Neural cell (in vitro differentiated cells): ENCODE measurements at regions not wholly inside any gene's neighbourhood (a gene's known extent, or its start where the extent isn't known, plus 50 kb on each side); places are given as distances from the start of the nearest gene placed in this dataset.

Experiments
- H2AFZ ChIP-seq: fragments of 200-600, 300-800 bp; sonication (generic), shearing (Covaris generic); 2 replicates; pipeline ENCODE4 v1.6.0; 2014; ENCODE audit warnings: low read depth, mild to moderate bottlenecking, antibody characterized with exemption, low read length, moderate library complexity
- H3F3A ChIP-seq: fragments of 200-600 bp; shearing (Covaris generic); 2 replicates; pipeline ENCODE4 v1.6.1; 2016; ENCODE audit warnings: mild to moderate bottlenecking, moderate library complexity, mixed read lengths, antibody characterized with exemption, low read length; ENCODE audit not compliant: insufficient read depth, poor library complexity, severe bottlenecking
- H3K27ac ChIP-seq: fragments of 200-600, 300-800 bp; sonication (generic), shearing (Covaris generic); 2 replicates; pipeline ENCODE4 v1.5.1; 2014; ENCODE audit warnings: mild to moderate bottlenecking, low read length, moderate library complexity
- H3K27me3 ChIP-seq: fragments of 300-800, 200-600 bp; sonication (generic), shearing (Covaris generic); 2 replicates; pipeline ENCODE4 v1.6.0; 2014; ENCODE audit warnings: mild to moderate bottlenecking, low read depth, low read length, moderate library complexity; ENCODE audit not compliant: insufficient read depth
- H3K36me3 ChIP-seq: fragments of 300-800, 200-600 bp; sonication (generic), shearing (Covaris generic); 2 replicates; pipeline ENCODE4 v1.5.1; 2014; ENCODE audit warnings: mild to moderate bottlenecking, antibody characterized with exemption, low read length, moderate library complexity; ENCODE audit not compliant: insufficient read depth
- H3K4me2 ChIP-seq: fragments of 300-800, 200-600 bp; sonication (generic), shearing (Covaris generic); 2 replicates; pipeline ENCODE4 v1.6.0; 2014; ENCODE audit warnings: mild to moderate bottlenecking, low read length
- H3K4me3 ChIP-seq: fragments of 300-800, 200-600 bp; sonication (generic), shearing (Covaris generic); 2 replicates; pipeline ENCODE4 v1.5.1; 2014; ENCODE audit warnings: mild to moderate bottlenecking, low read length, moderate library complexity
- H3K79me2 ChIP-seq: fragments of 200-600 bp; shearing (Covaris generic); replicated peaks from 2 replicates; pipeline ENCODE4 v1.6.0; 2014; ENCODE audit warnings: mild to moderate bottlenecking, low read length, moderate library complexity; ENCODE audit not compliant: insufficient read depth
- H3K9ac ChIP-seq: fragments of 300-800, 200-600 bp; sonication (generic), shearing (Covaris generic); 2 replicates; pipeline ENCODE4 v1.6.1; 2016; ENCODE audit warnings: mild to moderate bottlenecking, low read length, mixed read lengths
- H3K9me2 ChIP-seq: fragments of 200-600 bp; shearing (Covaris generic); 2 replicates; pipeline ENCODE4 v1.6.1; 2016; ENCODE audit warnings: mild to moderate bottlenecking, low read length, mixed read lengths; ENCODE audit not compliant: insufficient read depth
- H3K9me3 ChIP-seq: fragments of 200-600, 300-800 bp; sonication (generic), shearing (Covaris generic); 2 replicates; pipeline ENCODE4 v1.6.1; 2016; ENCODE audit warnings: mild to moderate bottlenecking, mixed run types, low read length, moderate library complexity, mixed read lengths
- H4K20me1 ChIP-seq: fragments of 200-600 bp; shearing (Covaris generic); 2 replicates; pipeline ENCODE4 v1.6.1; 2016; ENCODE audit warnings: mild to moderate bottlenecking, mixed run types; ENCODE audit not compliant: insufficient read depth
- CTCF ChIP-seq: fragments of 450-650 bp; IDR thresholded peaks from 2 replicates; pipeline ENCODE4 v1.5.1; 2014; ENCODE audit warnings: antibody characterized with exemption, mild to moderate bottlenecking, moderate library complexity; ENCODE audit not compliant: poor library complexity, severe bottlenecking
- EP300 ChIP-seq: fragments of 450-650 bp; conservative IDR thresholded peaks from 2 replicates; pipeline ENCODE4 v1.6.1; 2014; ENCODE audit warnings: antibody characterized with exemption, mild to moderate bottlenecking, moderate library complexity; ENCODE audit not compliant: poor library complexity, severe bottlenecking
- EZH2 ChIP-seq: fragments of 200-600, 300-800 bp; shearing (Covaris generic), sonication (generic); IDR thresholded peaks from 2 replicates; pipeline ENCODE4 v1.6.1; 2014; ENCODE audit warnings: antibody characterized with exemption, low read length, borderline replicate concordance, mild to moderate bottlenecking; ENCODE audit not compliant: insufficient read depth, poor library complexity, severe bottlenecking
- MXI1 ChIP-seq: fragments of 450-650 bp; conservative IDR thresholded peaks from 2 replicates; pipeline ENCODE4 v1.6.1; 2014; ENCODE audit warnings: antibody characterized with exemption, mild to moderate bottlenecking; ENCODE audit not compliant: poor library complexity, severe bottlenecking
- POLR2AphosphoS5 ChIP-seq: IDR thresholded peaks from 2 replicates; pipeline ENCODE4 v1.6.1; 2012
- RAD21 ChIP-seq: fragments of 450-650 bp; conservative IDR thresholded peaks from 2 replicates; pipeline ENCODE4 v1.6.1; 2014; ENCODE audit warnings: antibody characterized with exemption, mild to moderate bottlenecking, moderate library complexity
- REST ChIP-seq: IDR thresholded peaks from 2 replicates; pipeline ENCODE4 v1.6.1; 2012; ENCODE audit warnings: borderline replicate concordance
- SMC3 ChIP-seq: fragments of 450-650 bp; conservative IDR thresholded peaks from 2 replicates; pipeline ENCODE4 v1.6.1; 2014; ENCODE audit warnings: antibody characterized with exemption, mild to moderate bottlenecking, moderate library complexity; ENCODE audit not compliant: poor library complexity
- TAF1 ChIP-seq: IDR thresholded peaks from 2 replicates; pipeline ENCODE4 v1.6.1; 2012; ENCODE audit warnings: low read depth

DNA sequence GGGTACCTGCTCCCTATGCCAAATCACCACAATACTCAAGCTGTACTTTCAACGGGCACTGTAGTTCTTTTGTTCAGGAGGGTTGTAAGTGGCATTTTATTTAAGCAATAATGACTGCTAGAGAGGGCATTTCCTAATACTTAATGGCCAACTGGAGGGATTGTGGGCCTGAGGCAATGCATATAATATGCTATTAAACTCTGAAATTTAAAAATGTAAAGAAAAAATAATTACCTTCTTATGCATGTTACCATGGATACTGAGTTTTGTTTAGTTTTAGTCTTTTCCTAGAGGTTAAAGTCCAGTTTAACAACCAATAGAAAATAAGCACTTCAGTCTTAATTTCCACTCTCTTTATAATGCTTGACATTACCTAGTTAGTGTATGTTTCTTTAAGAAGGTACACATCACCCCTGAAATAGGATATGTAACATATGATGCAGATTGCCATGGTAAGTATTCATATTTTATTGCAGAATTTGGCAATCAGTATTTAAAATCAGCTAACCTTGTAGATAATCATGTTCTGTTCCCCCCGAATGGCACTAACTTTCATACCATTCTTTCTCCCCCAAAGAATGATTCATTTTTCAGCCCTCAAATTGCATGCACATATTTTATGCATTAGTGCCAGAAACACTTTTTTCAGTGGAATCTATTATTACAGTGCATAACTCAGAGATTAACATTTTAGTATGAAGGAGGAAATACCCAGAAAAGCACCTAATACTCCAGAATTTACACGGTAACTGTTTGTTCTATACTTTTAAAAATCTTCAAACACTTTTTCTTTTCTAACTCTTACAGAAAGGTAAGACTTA lies 90.3 kb upstream of the ZNF438 start:
- Histone ChIP-seq H4K20me1 (no peaks in the 10 kb centered on the region), H3K9me2 (no peaks in the 10 kb centered on the region), H3K79me2 (no peaks in the 10 kb centered on the region), H3K4me2 (no peak overlapping the region), H3K27ac (no peak overlapping the region), H3F3A (no peaks in the 10 kb centered on the region), H3K9me3 (no peaks in the 10 kb centered on the region), H3K4me3 (no peak overlapping the region), H3K36me3 (no peaks in the 10 kb centered on the region), H3K9ac (no peak overlapping the region), H3K27me3 (no peaks in the 10 kb centered on the region), H2AFZ (no peak overlapping the region)
- no peak for TF ChIP-seq EZH2
- no peak for TF ChIP-seq RAD21
- TF ChIP-seq SMC3, result no peak
- no peak for TF ChIP-seq EP300
- TF ChIP-seq MXI1, result no peak
- TF ChIP-seq REST, result no peak
- TF ChIP-seq TAF1, result no peak
- no peak for TF ChIP-seq CTCF
- no peak for TF ChIP-seq POLR2AphosphoS5

- Histone ChIP-seq H3K9me3 (no peaks in the 10 kb centered on the region), H3F3A (no peaks in the 10 kb centered on the region), H4K20me1 (no peaks in the 10 kb centered on the region), H3K79me2 (no peaks in the 10 kb centered on the region), H3K4me2 (no peak overlapping the region), H3K36me3 (no peaks in the 10 kb centered on the region), H2AFZ (no peak overlapping the region), H3K4me3 (no peak overlapping the region), H3K9ac (no peak overlapping the region), H3K9me2 (no peaks in the 10 kb centered on the region), H3K27ac (no peak overlapping the region), H3K27me3 (no peaks in the 10 kb centered on the region)
- no peak for TF ChIP-seq EP300
- TF ChIP-seq EZH2, result no peak
- no peak for TF ChIP-seq CTCF
- TF ChIP-seq RAD21, result no peak
- TF ChIP-seq REST, result no peak
- TF ChIP-seq POLR2AphosphoS5, result no peak
- TF ChIP-seq TAF1, result no peak
- no peak for TF ChIP-seq MXI1
- TF ChIP-seq SMC3, result no peak
Measured at GRCh38 chr10:31123946-31124345, 92.3 kb upstream of the ZNF438 start.
